D721Med (cell line): ENCODE measurements at regions not wholly inside any gene's neighbourhood (a gene's known extent, or its start where the extent isn't known, plus 50 kb on each side); places are given as distances from the start of the nearest gene placed in this dataset.
"Not testable (repeated sequence)": the region's sequence is repeated elsewhere in the genome, so short reads cannot be mapped to it uniquely, and the experiment has no call there.

Source experiments
- DNase-seq: peaks from one replicate; pipeline ENCODE4 v3.0.0; 2011; ENCODE audit warnings: low spot score; ENCODE audit not compliant: insufficient read length
- FAIRE-seq: peaks from 2 replicates; lab custom pipeline; 2011; peaks lifted over from hg19 to GRCh38; lab: Jason Lieb, UNC
- CTCF ChIP-seq: IDR thresholded peaks from 2 replicates; pipeline ENCODE4 v1.5.1; 2012; ENCODE audit warnings: mild to moderate bottlenecking, control low read depth; ENCODE audit not compliant: insufficient read depth; ENCODE audit errors: missing control alignments

- FAIRE-seq: no peak
- DNase-seq: no peak
- TF ChIP-seq CTCF: no peak
Observed at GRCh38 chr2:237231593-237231992, 145.9 kb downstream of the COPS8 start.

- FAIRE-seq: no peak
- no peak for TF ChIP-seq CTCF
- DNase-seq: no peak
Observed at GRCh38 chr2:237232166-237232565, 146.5 kb downstream of the COPS8 start.

- DNase-seq (no peak), FAIRE-seq (no peak)
- no peak for TF ChIP-seq CTCF
Observed at GRCh38 chr2:237234268-237234667, 148.6 kb downstream of the COPS8 start.

- no peak for TF ChIP-seq CTCF
- FAIRE-seq (no peak), DNase-seq (no peak)
Observed at GRCh38 chr2:237235383-237236095, 149.8 kb downstream of the COPS8 start.

- DNase-seq: no peak
- no peak for TF ChIP-seq CTCF
- FAIRE-seq: no peak
Observed at GRCh38 chr2:237236188-237236587, 150.5 kb downstream of the COPS8 start.

GRCh38 chr2:237238249-237238648 is 152.6 kb downstream of the COPS8 start:
- no peak for TF ChIP-seq CTCF
- no peak for DNase-seq
- FAIRE-seq: no peak

- TF ChIP-seq CTCF: no peak
- DNase-seq: no peak
- FAIRE-seq: no peak
Observed at GRCh38 chr2:237240252-237240651, 154.6 kb downstream of the COPS8 start.

GRCh38 chr2:237240868-237241267 is 155.2 kb downstream of the COPS8 start:
- FAIRE-seq: not testable (repeated sequence)

More at GRCh38 chr2:237240868-237241267, 155.2 kb downstream of the COPS8 start:
- DNase-seq: not testable (repeated sequence)
